H9 (cell line): ENCODE measurements at regions not wholly inside any gene's neighbourhood (a gene's known extent, or its start where the extent isn't known, plus 50 kb on each side); places are given as distances from the start of the nearest gene placed in this dataset.

Source experiments
- DNase-seq: peaks from one replicate; pipeline ENCODE4 v3.0.0-alpha.2; 2017
- H2AFZ ChIP-seq: one replicate; pipeline ENCODE4 v1.6.1; 2013; ENCODE audit warnings: mild to moderate bottlenecking, low read length, control low read depth, moderate library complexity
- H2AK5ac ChIP-seq: 2 replicates; pipeline ENCODE4 v1.6.1; 2013; ENCODE audit warnings: low read length, control low read depth, mixed read lengths; ENCODE audit not compliant: insufficient read length
- H2BK120ac ChIP-seq: one replicate; pipeline ENCODE4 v1.6.1; 2013; ENCODE audit warnings: low read depth, mild to moderate bottlenecking, low read length, control low read depth, inconsistent platforms; ENCODE audit not compliant: poor library complexity, severe bottlenecking
- H2BK12ac ChIP-seq: 2 replicates; pipeline ENCODE4 v1.6.1; 2013; ENCODE audit warnings: low read length, control low read depth, mixed read lengths, low read depth; ENCODE audit not compliant: insufficient read length
- H2BK15ac ChIP-seq: 2 replicates; pipeline ENCODE4 v1.6.1; 2013; ENCODE audit warnings: low read depth, low read length, control low read depth
- H2BK20ac ChIP-seq: one replicate; pipeline ENCODE4 v1.6.1; 2013; ENCODE audit warnings: low read depth, mild to moderate bottlenecking, low read length, control low read depth, inconsistent platforms; ENCODE audit not compliant: poor library complexity, severe bottlenecking
- H2BK5ac ChIP-seq: 2 replicates; pipeline ENCODE4 v1.6.1; 2013; ENCODE audit warnings: low read length, control low read depth, mixed read lengths; ENCODE audit not compliant: insufficient read length
- H3K14ac ChIP-seq: 2 replicates; pipeline ENCODE4 v1.6.1; 2013; ENCODE audit warnings: low read length, control low read depth; ENCODE audit not compliant: insufficient read depth
- H3K18ac ChIP-seq: 2 replicates; pipeline ENCODE4 v1.6.1; 2013; ENCODE audit warnings: low read depth, mild to moderate bottlenecking, mixed read lengths, low read length, control low read depth; ENCODE audit not compliant: insufficient read length
- H3K23ac ChIP-seq: 2 replicates; pipeline ENCODE4 v1.6.1; 2013; ENCODE audit warnings: low read length, control low read depth, mixed read lengths, low read depth; ENCODE audit not compliant: insufficient read length
- H3K23me2 ChIP-seq: 2 replicates; pipeline ENCODE4 v1.6.1; 2013; ENCODE audit warnings: low read depth, mild to moderate bottlenecking, mixed read lengths, low read length, control low read depth; ENCODE audit not compliant: insufficient read length, poor library complexity, severe bottlenecking
- H3K27ac ChIP-seq: 2 replicates; pipeline ENCODE4 v1.5.1; 2013; ENCODE audit warnings: low read length, control low read depth, mixed read lengths, low read depth; ENCODE audit not compliant: insufficient read length
- H3K27me3 ChIP-seq: 2 replicates; pipeline ENCODE4 v1.6.1; 2013; ENCODE audit warnings: low read length, control low read depth, inconsistent platforms; ENCODE audit not compliant: insufficient read depth
- H3K4ac ChIP-seq: 2 replicates; pipeline ENCODE4 v1.6.1; 2013; ENCODE audit warnings: low read depth, mild to moderate bottlenecking, control low read depth, inconsistent platforms, low read length, moderate library complexity
- H3K4me1 ChIP-seq: 2 replicates; pipeline ENCODE4 v1.6.1; 2013; ENCODE audit warnings: low read length, control low read depth, inconsistent platforms; ENCODE audit not compliant: insufficient read depth
- H3K4me2 ChIP-seq: 2 replicates; pipeline ENCODE4 v1.6.1; 2013; ENCODE audit warnings: low read length, control low read depth, mixed read lengths; ENCODE audit not compliant: insufficient read length, insufficient read depth
- H3K56ac ChIP-seq: 2 replicates; pipeline ENCODE4 v1.6.1; 2013; ENCODE audit warnings: low read depth, mild to moderate bottlenecking, mixed read lengths, low read length, control low read depth; ENCODE audit not compliant: insufficient read length
- H3K79me1 ChIP-seq: 2 replicates; pipeline ENCODE4 v1.6.1; 2013; ENCODE audit warnings: low read depth, mild to moderate bottlenecking, moderate library complexity, low read length, control low read depth, inconsistent platforms; ENCODE audit not compliant: insufficient read depth, poor library complexity, severe bottlenecking
- H3K79me2 ChIP-seq: 2 replicates; pipeline ENCODE4 v1.6.1; 2013; ENCODE audit warnings: low read length, control low read depth, inconsistent platforms; ENCODE audit not compliant: insufficient read depth
- H3K9ac ChIP-seq: 2 replicates; pipeline ENCODE4 v1.6.1; 2013; ENCODE audit warnings: low read length, control low read depth, mixed read lengths; ENCODE audit not compliant: insufficient read length; ENCODE audit errors: extremely low read depth
- H3K9me3 ChIP-seq: one replicate; pipeline ENCODE4 v1.6.1; 2013; ENCODE audit warnings: low read depth, low read length, inconsistent platforms; ENCODE audit not compliant: control insufficient read depth
- H3T11ph ChIP-seq: one replicate; pipeline ENCODE4 v1.6.1; 2013; ENCODE audit warnings: mild to moderate bottlenecking, low read length, control low read depth, inconsistent platforms
- H4K20me1 ChIP-seq: one replicate; pipeline ENCODE4 v1.6.1; 2013; ENCODE audit not compliant: control insufficient read depth, insufficient read length, insufficient read depth
- H4K5ac ChIP-seq: 2 replicates; pipeline ENCODE4 v1.6.1; 2013; ENCODE audit warnings: low read depth, mild to moderate bottlenecking, mixed read lengths, low read length, control low read depth; ENCODE audit not compliant: insufficient read length
- H4K8ac ChIP-seq: replicated peaks from 2 replicates; pipeline ENCODE4 v1.6.1; 2013; ENCODE audit warnings: low read length, control low read depth, mixed read lengths, low read depth; ENCODE audit not compliant: insufficient read length
- H4K91ac ChIP-seq: 2 replicates; pipeline ENCODE4 v1.6.1; 2013; ENCODE audit warnings: low read depth, mild to moderate bottlenecking, moderate library complexity, mixed read lengths, low read length, control low read depth; ENCODE audit not compliant: insufficient read length
- H3K27ac Mint-ChIP-seq, 3 experiments: 2 replicates in 2 of 3; 3 replicates in 1 of 3; pipeline ENCODE4 v1.8.0; 2020 to 2021; ENCODE audit warnings: mixed read lengths in 3 of 3, mild to moderate bottlenecking in 1 of 3, moderate library complexity in 1 of 3
- H3K27me3 Mint-ChIP-seq: 2 replicates; pipeline ENCODE4 v1.8.0; 2021; ENCODE audit warnings: low read depth, mild to moderate bottlenecking, moderate library complexity, mixed read lengths
- H3K36me3 Mint-ChIP-seq, 3 experiments: 2 replicates in 2 of 3; 3 replicates in 1 of 3; pipeline ENCODE4 v1.8.0; 2020 to 2021; ENCODE audit warnings: low read depth in 3 of 3, mixed read lengths in 3 of 3; ENCODE audit not compliant: insufficient read depth in 1 of 3
- H3K4me1 Mint-ChIP-seq, 2 experiments: 2 replicates each; pipeline ENCODE4 v1.8.0; 2020; ENCODE audit warnings: mixed read lengths in 2 of 2
- H3K4me3 Mint-ChIP-seq, 2 experiments: 2 replicates in 1 of 2; 3 replicates in 1 of 2; pipeline ENCODE4 v1.8.0; 2020 to 2021; ENCODE audit warnings: mild to moderate bottlenecking in 2 of 2, mixed read lengths in 2 of 2, moderate library complexity in 1 of 2
- H3K9me3 Mint-ChIP-seq, 2 experiments: 2 replicates in 1 of 2; 3 replicates in 1 of 2; pipeline ENCODE4 v1.8.0; 2020; ENCODE audit warnings: mild to moderate bottlenecking in 2 of 2, mixed read lengths in 2 of 2, moderate library complexity in 1 of 2
- CTCF ChIP-seq: fragments of 200-600 bp; sonication (generic); conservative IDR thresholded peaks from 3 replicates; pipeline ENCODE4 v1.8.0; 2021; ENCODE audit warnings: antibody characterized with exemption, mild to moderate bottlenecking
- WGBS: extraction: QIAGEN DNeasy Blood & Tissue Kit; methylation state at CpG from one replicate; pipeline ENCODE4 v1.1.7; 2013; ENCODE audit warnings: missing lambda C conversion rate, low lambda C conversion rate, mixed read lengths; ENCODE audit not compliant: insufficient read length; ENCODE audit errors: extremely low coverage; 5-methylcytosine and 5-hydroxymethylcytosine counted together

- no peaks in the 10 kb centered on the region for H3K23me2 ChIP-seq
- H3K9ac ChIP-seq = no peak overlapping the region
- Mint-ChIP-seq H3K27ac (no peak overlapping the region), H3K27me3 (no peaks in the 10 kb centered on the region), H3K4me1 (no peaks in the 10 kb centered on the region; a peak in 1 of 4 replicates), H3K4me3 (no peak overlapping the region), H3K9me3 (no peaks in the 10 kb centered on the region), H3K36me3 (no peaks in the 10 kb centered on the region)
- no peak overlapping the region for H3K4ac ChIP-seq
- H3K27ac ChIP-seq = no peak overlapping the region
- H4K8ac ChIP-seq = no peak overlapping the region
- H3K27me3 ChIP-seq = no peaks in the 10 kb centered on the region
- H3K4me2 ChIP-seq = no peak overlapping the region
- H3K9me3 ChIP-seq = no peaks in the 10 kb centered on the region
- H3K79me1 ChIP-seq = no peaks in the 10 kb centered on the region
- no peak overlapping the region for H2BK12ac ChIP-seq
- H3K18ac ChIP-seq = no peak overlapping the region
- H2BK5ac ChIP-seq = no peak overlapping the region
- H3K4me1 ChIP-seq = no peaks in the 10 kb centered on the region
- no CpG with 5 or more reads among the region's 3 CpGs for WGBS
- no peak overlapping the region for H2AFZ ChIP-seq
- no peak overlapping the region for H2BK120ac ChIP-seq
- TF ChIP-seq CTCF = no peak
- no peak for DNase-seq
- no peak overlapping the region for H3K14ac ChIP-seq
- H3K56ac ChIP-seq = no peak overlapping the region
- H4K5ac ChIP-seq = no peak overlapping the region
- H2AK5ac ChIP-seq = no peak overlapping the region
- no peaks in the 10 kb centered on the region for H4K20me1 ChIP-seq
- no peak overlapping the region for H3K23ac ChIP-seq
- H3K79me2 ChIP-seq = no peaks in the 10 kb centered on the region
- no peak overlapping the region for H2BK15ac ChIP-seq
- H3T11ph ChIP-seq = no peak overlapping the region
- no peak overlapping the region for H2BK20ac ChIP-seq
- H4K91ac ChIP-seq = no peak overlapping the region
Observed at GRCh38 chr5:89473196-89473595, 590.2 kb upstream of the MEF2C start.
